ENCODE measurements at regions not wholly inside any gene's neighbourhood (a gene's known extent, or its start where the extent isn't known, plus 50 kb on each side); places are given as distances from the start of the nearest gene placed in this dataset.

DNA sequence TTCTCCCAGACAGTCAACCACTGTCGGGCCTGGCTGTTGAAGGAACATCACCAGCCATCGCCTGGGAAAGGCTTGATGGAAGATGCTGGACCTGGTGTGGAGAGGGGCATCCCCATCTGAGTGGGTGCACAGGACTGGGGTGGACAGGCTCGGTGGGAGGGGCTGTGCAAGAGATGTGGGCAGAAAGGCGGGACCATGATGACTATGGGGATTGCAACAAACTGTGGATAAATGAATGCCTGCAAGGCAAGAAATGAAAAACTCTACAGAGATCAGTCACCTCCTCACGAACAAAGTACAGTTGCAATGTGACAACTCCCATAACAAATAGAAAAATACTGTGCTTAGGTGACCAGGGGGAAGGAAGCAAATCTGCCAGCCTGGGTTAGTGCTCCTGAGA lies 171.9 kb upstream of the GPR12 start:
- DNase-seq (ENCODE audit: low read depth), result no peak

DNA sequence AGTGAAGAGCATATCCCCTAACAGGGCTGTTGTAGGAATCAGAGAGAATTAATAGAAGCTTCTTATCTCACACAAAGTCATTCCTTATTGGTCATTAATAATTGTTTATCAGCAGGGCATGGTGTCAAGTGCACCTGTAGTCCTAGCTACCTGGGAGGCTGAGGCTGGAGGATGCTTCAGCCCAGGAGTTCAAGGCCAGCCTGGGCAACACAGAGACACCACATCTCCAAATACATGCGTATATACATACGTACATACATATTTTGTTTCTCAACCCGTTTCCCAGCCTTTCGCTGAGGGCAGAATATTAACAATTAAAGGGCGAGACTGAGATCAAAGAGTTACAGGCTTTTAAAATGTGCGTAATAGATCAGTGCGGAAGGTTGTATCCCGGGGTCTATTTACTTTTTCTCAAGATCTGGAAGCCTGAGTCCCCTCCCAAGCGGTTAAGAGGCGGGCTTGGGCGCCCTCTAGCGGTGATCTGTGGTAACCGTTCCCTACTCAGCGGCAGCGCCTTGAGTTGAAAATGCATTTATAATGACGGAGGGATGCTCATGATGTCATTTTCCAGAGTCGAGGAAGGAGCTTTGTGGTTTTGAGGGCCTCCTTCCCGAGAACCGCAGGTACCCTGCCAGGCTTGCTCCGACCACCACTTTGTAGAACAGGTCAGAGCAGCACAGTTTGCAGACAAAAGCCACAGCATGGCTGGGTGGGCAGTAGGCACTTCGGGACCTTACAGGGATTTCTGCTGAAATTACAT lies 169.6 kb upstream of the GPR12 start:
- DNase-seq (ENCODE audit: low read depth), result peak; percentile 58

DNA sequence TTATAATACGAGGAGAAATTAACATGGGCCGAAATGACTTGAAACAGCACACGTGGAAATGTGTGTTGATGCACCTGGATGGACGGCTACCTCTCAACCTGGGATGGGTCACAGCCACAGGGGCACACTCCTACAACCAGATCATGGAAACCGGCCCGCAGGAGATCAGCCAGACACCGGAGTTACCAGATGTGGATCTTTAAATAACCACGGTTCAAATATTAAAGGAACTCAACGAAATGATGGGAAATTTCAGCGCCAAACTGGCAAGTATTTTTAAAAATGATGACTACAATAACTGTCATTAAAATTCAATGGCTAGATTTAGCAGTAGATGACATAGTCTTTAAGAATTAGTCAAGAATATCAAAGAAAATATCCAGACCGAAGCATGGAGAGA lies 166.9 kb upstream of the GPR12 start:
- no peak for DNase-seq (ENCODE audit: low read depth)

DNA sequence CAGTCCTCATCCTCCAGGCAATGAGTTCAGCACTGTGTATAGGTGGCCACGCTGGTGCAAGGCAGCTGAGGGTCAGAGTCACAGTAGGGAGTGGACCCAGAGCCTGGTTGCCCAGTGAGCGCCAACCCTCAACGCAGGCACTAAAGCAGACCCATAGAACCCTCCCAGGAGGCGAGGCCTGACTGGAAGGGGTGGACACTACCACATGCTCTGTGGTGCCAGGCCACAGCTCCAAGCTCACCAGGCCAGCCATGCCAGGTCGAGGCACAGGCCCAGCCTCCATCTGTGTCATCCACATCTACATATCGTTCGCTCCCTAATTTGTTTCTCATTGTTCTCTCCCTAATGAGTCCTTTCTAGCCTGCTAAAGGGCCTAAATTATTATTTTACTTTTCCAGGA lies 165.8 kb upstream of the GPR12 start:
- DNase-seq (ENCODE audit: low read depth), result no peak

DNA sequence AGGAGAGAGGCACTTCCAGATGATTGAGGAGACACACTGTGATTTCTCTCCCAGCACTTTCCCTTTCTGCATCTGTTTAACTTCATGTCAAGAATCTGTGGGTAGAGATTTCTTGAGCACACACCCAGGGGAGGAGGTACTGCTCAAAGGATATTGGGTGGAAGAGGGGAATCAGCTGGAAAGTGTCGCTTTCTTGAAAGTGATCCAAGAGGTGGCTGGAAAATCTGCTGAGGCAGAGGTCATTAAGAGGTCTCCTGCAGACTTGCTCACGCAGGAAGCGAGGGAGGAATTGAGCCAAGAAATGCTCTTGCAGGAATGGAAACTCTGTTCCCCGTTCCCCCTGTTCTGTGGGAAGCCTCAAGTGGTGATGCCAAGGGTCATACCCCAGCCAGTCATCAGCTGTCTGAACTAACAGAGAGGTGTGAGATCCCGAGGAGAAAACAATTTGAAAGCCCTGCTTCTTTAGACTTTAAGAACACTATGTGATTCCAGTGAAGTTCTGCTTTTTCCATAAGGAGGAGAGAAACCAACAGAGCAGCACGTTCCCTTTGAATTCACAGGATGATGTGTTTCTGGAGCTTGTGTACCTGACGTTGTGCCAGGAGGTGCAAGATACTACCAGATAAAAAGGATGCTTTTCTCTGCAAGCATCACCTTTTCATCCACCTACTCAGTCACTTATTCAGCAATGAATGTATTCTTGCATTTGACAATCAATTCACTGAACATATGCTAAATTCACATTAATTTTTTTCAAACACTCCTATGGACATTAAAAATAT lies 163.4 kb upstream of the GPR12 start:
- DNase-seq (ENCODE audit: low read depth), result peak; percentile 63

DNA sequence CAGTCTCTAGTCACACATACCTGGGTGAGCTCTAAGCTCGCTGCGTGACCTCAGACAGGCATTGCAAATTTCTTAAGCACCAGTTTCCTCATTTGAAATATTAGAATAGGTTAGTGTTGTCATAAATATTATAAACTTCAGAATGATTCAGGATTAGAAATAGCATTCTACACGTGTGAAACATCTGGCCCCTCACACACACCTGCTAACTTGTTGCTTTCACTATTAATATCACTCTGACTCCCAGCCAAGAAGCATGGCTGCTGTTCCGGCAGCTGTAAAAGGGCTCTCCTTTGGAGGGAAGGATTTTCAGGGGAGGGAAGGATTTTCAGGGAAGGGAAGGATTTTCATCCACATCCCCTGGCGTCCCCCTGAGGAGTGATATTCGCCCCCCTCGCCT lies 161.3 kb upstream of the GPR12 start:
- no peak for DNase-seq (ENCODE audit: low read depth)

DNA sequence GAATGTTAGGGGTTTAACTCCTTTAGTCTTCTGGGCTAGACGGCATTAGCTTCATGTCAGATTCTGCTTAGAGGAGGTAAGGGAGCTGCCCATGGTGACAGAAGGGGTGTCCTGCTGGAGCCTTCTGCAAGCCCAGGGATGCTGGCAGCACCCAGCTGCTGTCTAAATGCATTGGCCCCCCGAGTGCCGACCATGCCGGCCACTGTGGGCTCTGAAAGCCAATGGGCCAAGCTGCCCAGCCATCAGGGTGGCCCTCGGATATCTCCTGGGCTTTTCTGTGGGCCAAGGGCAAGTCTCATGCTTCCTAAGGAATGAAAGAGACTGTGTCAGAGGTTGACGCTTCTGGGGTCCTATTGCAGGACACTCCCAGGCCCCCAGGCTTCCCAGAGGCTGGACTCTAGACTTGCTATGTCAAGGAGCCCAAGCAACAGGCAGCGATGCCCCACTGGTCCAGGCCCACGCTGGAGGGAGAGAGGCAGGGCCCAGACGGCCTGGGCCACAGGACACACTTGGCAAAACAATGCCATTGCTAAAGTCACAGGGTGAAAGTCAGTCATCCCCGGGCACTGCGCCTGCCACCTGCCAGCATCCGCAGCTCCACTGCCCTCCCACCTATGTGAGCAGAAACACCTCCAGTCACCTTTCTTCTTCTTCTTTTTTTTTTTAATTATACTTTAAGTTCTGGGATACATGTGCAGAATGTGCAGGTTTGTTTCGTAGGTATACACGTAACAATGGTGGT lies 160.2 kb upstream of the GPR12 start:
- DNase-seq (ENCODE audit: low read depth), result no peak

DNA sequence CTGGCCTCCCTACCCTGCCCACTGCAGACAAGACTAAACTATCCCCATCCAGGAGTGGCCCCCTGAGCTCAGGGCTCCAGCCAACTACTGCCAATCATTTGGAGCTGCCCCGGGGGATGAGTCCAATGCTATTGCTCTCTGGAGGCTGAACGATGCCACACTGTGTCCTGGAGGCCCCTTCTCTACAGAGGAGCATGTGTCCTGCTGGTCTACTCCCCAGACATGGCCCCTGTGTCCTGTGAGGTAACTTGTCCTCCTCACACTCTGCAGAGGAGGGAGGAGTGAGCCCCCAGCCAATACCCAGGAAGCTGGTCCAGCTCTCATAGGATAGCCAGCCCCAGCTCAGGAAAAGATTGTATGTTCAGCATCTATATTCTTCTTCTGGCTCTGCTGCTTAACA lies 159.1 kb upstream of the GPR12 start:
- no peak for DNase-seq (ENCODE audit: low read depth)

DNA sequence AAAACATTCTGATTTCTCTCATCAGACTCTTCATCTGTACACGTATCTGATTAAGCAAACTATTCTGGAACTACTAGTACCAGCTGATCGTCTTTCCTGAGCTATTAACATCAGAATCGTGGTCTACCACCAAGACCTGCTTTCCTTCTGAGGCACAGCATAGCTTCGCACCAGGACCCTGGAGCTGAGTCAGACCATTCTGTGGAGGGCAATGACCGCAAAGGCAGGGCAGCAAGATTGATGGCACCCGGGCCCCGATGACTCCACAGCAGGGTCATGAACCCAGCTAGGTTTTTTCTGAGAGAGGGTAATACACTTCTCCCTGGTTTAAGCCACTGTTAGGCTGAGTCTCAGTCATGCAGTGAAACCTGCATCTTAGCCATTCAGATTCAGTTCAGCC lies 158.7 kb upstream of the GPR12 start:
- no peak for DNase-seq (ENCODE audit: low read depth)

DNA sequence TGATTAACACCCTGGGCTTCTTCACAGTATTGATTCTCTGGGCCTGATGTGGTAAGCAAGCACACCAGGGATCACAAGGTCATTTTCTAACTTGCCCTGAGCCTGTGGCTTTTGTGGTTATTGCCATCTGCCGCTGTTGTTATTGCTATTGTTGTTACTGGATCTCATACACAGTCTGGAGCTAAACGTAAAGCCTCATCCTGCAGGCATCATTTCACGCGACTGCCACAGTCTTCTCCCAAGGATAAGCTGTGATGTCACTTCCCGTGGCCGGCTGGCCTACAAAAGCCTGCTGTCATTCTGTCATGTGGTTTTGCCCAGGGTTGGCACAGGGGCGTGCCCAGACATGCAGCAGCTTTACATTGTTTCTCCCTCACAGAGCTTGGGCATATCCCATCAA lies 154.0 kb upstream of the GPR12 start:
- DNase-seq (ENCODE audit: low read depth), result no peak

DNA sequence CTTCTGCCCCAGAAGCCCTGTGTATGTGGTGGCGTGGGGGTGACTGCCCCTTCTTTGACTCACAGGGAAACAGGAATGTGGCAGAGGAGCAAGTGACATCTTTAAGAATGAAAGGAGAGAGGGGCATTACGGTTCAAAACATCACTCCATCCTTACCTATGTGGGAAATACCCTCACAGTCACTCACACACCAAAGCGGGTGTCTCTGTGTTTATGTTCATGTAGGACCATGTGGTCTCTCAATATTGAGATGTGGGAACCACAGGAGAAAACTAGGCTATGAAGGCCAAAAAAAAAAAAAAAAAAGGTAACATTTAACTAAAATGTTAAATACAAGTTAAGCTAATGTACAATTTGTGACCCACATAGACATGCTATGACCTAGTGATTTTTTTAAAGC lies 153.6 kb upstream of the GPR12 start:
- no peak for DNase-seq (ENCODE audit: low read depth)

DNA sequence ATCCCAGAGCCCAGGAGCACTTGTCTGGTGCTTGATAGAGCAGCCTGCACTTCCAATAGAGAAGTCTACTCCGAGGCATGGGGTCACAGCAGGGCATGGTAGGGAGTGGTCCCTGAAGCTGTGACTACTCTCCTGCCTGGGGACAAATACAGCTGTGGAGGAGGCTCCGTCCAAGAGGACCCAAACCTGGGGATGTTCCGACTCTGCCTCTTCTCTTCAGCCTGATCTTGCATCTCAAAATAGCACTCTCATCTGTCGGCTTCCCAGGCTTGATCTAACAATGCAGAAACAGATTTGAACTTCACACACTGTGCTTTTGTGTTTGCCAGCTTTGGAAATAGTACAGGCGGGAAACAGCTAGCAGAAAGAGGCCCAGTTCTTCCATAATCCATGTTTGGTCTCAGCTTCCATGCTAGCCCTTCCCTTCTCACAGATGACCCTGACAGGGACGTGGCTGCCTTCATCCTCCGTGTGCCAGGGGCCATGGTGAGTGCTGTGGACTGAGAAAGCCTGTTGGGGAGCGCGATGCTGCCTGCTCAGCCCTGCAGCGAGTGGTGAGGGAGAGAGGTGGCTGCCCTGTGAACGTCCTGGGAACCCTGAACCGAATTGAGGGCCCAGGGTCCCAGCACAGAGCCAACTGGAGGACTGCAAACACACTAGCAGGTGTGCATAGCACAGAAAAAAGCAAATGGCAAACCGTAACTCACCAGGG lies 150.3 kb upstream of the GPR12 start:
- no peak for DNase-seq (ENCODE audit: low read depth)

DNA sequence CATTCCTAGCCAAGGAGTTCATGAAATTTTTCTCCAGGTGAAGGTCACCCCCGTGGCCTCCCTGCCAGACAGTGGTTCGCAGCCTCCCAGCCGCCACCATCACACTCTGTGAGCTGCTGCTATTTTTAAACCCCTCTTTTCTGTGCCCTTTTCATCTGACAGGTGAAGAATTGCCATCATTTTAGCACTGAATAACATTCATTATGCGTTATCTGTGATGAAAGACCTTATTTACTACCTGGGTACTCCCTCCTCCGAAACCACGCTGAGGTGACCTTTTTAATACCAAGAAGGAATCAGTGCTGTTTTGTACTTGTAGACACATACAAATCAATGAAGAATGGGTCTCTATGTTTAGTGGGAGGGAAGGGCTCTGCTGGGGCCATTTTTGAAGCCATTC lies 148.9 kb upstream of the GPR12 start:
- DNase-seq (ENCODE audit: low read depth), result no peak

DNA sequence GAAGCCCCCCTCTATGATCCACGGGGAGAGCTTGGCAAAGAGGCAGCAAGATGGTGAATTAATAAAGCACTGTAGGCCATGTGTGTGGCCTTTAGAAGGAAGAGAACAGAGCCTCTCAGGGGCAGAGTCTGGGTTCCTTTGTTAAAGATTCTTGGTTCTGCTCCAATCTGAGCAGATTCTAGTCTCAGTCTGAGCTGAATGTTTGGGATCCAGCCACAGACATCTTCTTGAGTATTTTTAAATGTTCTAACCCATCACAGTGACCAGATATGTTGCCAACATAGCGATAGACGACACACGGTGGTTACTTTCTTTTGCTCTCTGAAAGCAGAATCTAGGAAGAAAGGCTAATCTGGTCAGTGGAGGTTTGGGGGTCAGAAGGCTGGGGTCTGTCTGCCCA lies 147.5 kb upstream of the GPR12 start:
- DNase-seq (ENCODE audit: low read depth), result no peak

DNA sequence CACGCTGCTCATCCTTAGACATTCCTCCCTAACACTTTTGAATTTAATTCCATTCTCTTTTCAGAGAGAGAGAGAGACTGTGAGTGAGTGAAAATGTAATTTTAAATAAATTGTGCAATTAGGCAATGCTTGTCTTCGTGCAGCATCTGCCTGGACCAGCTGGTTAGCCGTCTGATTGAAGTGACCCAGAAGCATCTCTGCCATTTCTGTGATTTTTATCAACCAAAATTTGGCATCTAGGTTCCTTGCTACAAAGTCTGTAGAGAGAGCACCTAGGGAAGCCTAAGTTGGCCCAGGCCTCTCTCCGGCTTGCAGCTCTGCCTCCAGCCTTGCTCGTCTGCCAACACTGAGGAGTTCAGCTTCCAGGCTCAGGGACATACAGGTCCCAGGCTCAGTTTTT lies 138.6 kb upstream of the GPR12 start:
- no peak for DNase-seq (ENCODE audit: low read depth)

DNA sequence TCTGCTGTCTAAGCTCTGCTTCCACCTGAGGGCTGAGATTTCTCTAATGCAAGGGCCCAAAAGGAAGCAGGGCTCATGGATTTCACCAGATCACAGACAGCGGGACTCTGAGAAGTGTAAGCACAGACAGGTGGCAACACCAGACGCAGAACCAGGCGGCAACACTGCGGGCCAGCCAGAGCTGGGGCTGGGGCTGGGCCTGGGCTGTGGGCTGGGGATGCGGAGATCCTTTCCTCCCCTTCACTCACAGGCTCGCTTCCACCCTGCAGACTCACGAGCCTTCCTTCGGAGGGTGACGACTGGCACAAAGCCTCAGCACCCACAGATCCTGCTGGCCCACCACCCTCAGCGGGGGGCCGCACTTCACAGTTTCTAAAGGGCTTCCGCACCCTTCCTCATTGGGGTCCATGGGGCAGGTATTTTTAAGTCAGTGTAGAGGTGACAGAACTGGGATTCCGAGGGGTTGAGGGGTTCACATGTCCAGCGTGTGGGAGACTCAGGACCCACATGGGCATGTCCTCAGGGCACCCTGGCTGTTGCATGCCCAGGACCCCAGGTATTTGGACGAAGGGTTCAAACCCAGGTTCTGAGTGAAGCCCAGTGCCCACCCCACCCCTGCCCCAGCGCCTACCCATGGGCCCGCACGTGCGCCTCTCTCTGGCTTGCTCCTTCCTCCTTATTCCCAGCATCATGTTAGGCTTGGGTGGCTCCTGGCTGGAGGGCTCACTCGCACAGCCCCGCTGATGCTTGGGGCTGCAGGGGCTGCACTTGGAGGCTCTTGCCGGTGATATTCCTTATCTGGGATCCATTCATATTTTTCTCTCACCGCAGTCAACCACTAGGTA lies 137.3 kb upstream of the GPR12 start:
- DNase-seq (ENCODE audit: low read depth), result no peak

DNA sequence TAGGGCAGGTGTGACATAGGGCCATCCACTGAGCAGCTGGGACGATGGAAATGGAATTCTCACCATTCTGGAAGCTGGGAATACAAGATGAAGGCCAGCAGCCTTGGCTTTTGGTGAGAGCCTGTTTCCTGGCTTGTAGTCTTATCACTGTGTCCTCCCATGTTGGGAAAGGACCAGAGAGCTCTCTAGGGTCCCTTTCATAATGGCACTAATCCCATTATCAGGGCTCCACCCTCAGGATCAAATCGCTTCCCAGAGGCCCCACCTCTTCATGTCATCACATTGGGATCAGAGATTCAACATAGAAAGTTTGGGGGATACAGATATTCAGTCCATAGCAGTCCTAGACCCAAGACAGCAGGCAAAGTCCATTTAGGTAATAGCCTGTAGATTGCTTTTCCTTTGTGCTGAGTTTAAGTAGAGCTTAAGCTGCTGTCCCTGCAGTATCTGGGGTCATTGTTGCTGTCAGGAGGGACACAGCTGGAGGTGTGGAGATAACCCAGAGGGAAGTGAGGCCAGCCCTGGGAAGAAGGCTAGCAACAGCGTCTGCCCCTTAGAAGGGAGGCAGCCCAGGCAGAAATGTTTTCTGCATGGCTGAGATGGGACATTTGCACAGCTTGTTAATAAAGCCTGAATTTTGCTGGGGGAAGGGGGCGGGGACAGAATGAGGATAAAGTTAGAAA lies 136.5 kb upstream of the GPR12 start:
- no peak for DNase-seq (ENCODE audit: low read depth)

DNA sequence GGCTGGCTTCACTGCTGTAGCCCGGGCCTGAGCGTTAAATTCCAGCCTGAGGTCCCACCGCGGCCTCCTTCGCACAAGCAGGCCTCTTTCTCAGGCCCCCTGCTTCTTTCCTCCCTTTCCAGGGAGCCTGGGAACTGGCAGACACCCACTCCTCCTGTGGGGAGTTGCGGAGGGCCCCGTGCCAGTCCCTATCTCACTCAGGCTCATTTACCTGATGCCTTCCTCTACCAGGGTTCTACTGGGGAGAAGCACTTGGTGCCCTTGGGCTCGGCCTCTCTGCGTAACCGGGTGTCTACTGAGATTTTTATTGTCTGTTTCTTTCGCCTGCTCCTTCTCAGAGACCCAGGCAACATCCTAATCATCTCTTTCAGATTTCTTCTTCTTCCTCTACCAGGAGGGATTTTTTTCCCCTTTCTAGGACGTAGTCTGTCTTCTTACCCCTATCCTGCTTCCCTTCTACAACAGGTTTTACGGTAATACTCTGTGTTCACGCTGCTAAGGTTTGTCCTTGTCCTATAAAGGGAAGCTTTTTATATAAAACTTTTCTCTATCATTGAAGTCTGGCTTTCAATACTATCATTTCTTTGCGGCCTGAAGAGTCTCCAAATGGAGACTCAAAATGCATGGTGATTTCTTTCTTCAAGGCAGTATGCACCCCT lies 135.4 kb upstream of the GPR12 start:
- DNase-seq (ENCODE audit: low read depth), result peak; percentile 2

DNA sequence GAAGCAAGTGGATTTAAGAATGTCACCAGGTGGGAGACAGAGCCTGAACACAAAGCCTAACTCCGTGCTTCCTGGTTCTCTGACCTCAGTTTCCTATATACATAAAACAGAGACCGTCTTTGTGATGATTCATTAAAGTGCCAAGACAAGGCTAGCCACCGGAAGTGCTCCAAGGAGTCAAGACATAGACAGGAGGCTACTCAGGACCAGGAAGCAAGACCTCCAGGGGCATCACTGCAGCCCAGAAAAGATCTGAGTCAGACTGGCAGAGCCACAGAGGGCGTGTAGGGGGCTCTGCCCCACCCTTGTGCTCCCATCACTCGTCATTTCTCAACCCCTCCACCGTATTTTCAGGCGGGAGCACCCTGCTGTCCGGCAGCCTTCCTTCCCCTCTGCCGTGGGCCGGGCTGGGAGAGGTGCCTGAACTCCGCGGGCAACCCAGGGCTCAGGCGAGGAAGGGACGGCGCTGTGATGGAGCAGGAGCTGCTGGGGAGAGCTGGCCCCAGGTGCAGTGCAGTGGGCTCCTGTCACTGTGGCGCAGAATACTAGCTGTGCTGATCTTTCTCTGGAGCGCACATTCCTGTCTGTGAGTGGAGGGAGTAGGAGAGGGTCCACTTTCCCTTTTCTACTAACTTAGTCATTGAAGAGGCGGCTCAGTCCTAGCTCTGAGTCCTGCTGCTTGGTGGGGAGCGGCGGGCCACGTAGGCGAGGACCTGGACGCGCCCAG lies 134.7 kb upstream of the GPR12 start:
- peak; percentile 31 for DNase-seq (ENCODE audit: low read depth)

DNA sequence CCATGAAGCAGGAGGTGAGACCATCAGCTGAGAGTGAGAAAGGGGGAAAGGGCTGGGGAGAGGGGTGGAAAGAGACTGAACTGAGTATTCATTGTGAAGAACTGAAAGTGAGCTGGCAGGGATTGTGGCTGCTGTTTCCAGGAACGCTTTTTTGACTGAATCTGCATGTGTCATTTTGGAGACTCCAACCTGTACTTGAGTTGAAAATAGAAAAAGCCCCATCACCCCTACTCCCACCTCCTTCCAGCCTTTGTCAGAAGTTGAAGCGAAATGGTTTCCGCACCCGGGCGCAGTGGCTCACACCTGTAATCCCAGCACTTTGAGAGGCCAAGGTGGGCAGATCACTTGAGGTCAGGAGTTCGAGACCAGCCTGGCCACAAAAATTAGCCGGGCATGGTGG lies 128.0 kb upstream of the GPR12 start:
- DNase-seq (ENCODE audit: low read depth), result no peak
